ENCODE measurements at regions not wholly inside any gene's neighbourhood (a gene's known extent, or its start where the extent isn't known, plus 50 kb on each side); places are given as distances from the start of the nearest gene placed in this dataset.

DNA sequence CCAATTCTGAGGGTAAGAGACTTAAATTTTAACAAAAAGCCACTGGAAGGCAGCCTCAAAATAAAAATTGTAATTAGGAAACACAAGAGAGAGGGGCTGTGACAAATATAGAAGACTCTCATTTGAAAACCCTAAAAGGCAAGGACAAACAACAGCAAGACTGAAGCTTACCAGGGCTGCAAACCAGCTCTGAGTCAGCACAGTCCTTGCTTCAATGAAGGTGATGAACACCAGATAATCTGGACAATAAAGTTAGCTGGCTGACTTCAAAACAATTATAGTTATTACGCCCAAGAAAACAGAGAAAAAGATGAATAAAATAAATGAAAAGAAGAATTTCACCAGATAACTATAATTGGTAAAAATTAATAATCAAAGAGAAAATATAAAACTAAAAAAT lies 149.3 kb upstream of the NSMCE3 start:
- H3K27me3 ChIP-seq (ENCODE audit: control insufficient read depth in 3 of 3, insufficient read depth in 3 of 3, low read length in 2 of 3), result no peaks in the 10 kb centered on the region
- H3K4me3 ChIP-seq, result no peak overlapping the region
- H3K4me1 ChIP-seq (ENCODE audit: control insufficient read depth in 5 of 5, insufficient read depth in 5 of 5, low read length in 5 of 5), result no peaks in the 10 kb centered on the region
- WGBS, 2 donors, result 96 to 97% methylated on average over 1 of the region's 1 CpG
- TF ChIP-seq CTCF (IDR thresholded peaks at IDR 0.05; ENCODE audit: control extremely low read depth, extremely low read depth), result no peak
- no peak overlapping the region for H3K27ac ChIP-seq (ENCODE audit: low read depth in 1 of 2, low read length in 1 of 2)
- DNase-seq, result no peak
- H3K9me3 ChIP-seq (ENCODE audit: control insufficient read depth in 4 of 4, insufficient read depth in 3 of 4, low read length in 3 of 4), result no peaks in the 10 kb centered on the region
- no peaks in the 10 kb centered on the region for H3K36me3 ChIP-seq (ENCODE audit: control insufficient read depth in 4 of 4, insufficient read depth in 4 of 4, low read length in 4 of 4)
- no peak overlapping the region for H3K9ac ChIP-seq (ENCODE audit: insufficient read depth in 1 of 2, low read length in 2 of 2)
- ATAC-seq (ENCODE audit: insufficient read depth, low FRiP score), result no peak

DNA sequence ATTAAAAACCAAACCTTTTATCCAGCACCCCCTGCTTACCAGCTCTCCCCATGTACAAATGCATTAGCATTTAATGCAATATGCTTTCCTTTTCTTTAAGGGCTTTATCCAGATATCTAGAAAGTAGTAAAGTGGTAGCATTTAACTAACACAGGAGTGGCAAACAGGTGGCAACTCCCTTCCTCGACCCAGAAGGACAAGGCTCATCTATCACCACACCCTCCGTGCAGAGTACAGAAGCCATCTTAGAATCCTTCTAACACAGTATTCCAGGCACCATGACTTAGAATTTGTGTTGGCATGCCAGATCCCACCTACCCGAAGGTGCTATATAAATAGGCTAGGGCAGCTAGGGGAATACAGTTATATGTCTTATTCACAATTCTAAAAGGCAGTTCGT lies 148.6 kb upstream of the NSMCE3 start:
- TF ChIP-seq CTCF (IDR thresholded peaks at IDR 0.05; ENCODE audit: control extremely low read depth, extremely low read depth), result no peak
- Histone ChIP-seq H3K4me3 (no peak overlapping the region), H3K27me3 (ENCODE audit: control insufficient read depth in 3 of 3, insufficient read depth in 3 of 3, low read length in 2 of 3) (no peaks in the 10 kb centered on the region), H3K4me1 (ENCODE audit: control insufficient read depth in 5 of 5, insufficient read depth in 5 of 5, low read length in 5 of 5) (no peaks in the 10 kb centered on the region), H3K9me3 (ENCODE audit: control insufficient read depth in 4 of 4, insufficient read depth in 3 of 4, low read length in 3 of 4) (no peaks in the 10 kb centered on the region), H3K9ac (ENCODE audit: insufficient read depth in 1 of 2, low read length in 2 of 2) (no peak overlapping the region), H3K36me3 (ENCODE audit: control insufficient read depth in 4 of 4, insufficient read depth in 4 of 4, low read length in 4 of 4) (no peaks in the 10 kb centered on the region), H3K27ac (ENCODE audit: low read depth in 1 of 2, low read length in 1 of 2) (no peak overlapping the region)
- ATAC-seq (ENCODE audit: insufficient read depth, low FRiP score), result no peak
- WGBS, 2 donors, result 85 to 87% methylated on average over 4 of the region's 4 CpGs
- DNase-seq, result no peak

GRCh38 chr15:29411299-29411698 lies 141.7 kb upstream of the NSMCE3 start:
- H3K4me1 ChIP-seq (ENCODE audit: control insufficient read depth in 5 of 5, insufficient read depth in 5 of 5, low read length in 5 of 5), result no peaks in the 10 kb centered on the region
- 89 to 91% methylated on average over 3 of the region's 3 CpGs for WGBS, 2 donors
- TF ChIP-seq CTCF (IDR thresholded peaks at IDR 0.05; ENCODE audit: control extremely low read depth, extremely low read depth), result no peak

GRCh38 chr15:29410338-29410737 lies 140.7 kb upstream of the NSMCE3 start:
- Histone ChIP-seq H3K4me3 (no peak overlapping the region), H3K27ac (ENCODE audit: low read depth in 1 of 2, low read length in 1 of 2) (no peak overlapping the region), H3K9ac (ENCODE audit: insufficient read depth in 1 of 2, low read length in 2 of 2) (no peak overlapping the region), H3K36me3 (ENCODE audit: control insufficient read depth in 4 of 4, insufficient read depth in 4 of 4, low read length in 4 of 4) (no peaks in the 10 kb centered on the region), H3K9me3 (ENCODE audit: control insufficient read depth in 4 of 4, insufficient read depth in 3 of 4, low read length in 3 of 4) (no peaks in the 10 kb centered on the region), H3K27me3 (ENCODE audit: control insufficient read depth in 3 of 3, insufficient read depth in 3 of 3, low read length in 2 of 3) (no peaks in the 10 kb centered on the region), H3K4me1 (ENCODE audit: control insufficient read depth in 5 of 5, insufficient read depth in 5 of 5, low read length in 5 of 5) (no peaks in the 10 kb centered on the region)
- 62 to 69% methylated on average over 9 of the region's 9 CpGs for WGBS, 2 donors
- ATAC-seq (ENCODE audit: insufficient read depth, low FRiP score) (no peak), DNase-seq (no peak)
- TF ChIP-seq CTCF (IDR thresholded peaks at IDR 0.05; ENCODE audit: control extremely low read depth, extremely low read depth), result no peak

More at GRCh38 chr15:29411299-29411698, 141.7 kb upstream of the NSMCE3 start:
- Histone ChIP-seq H3K4me3 (no peak overlapping the region), H3K27me3 (ENCODE audit: control insufficient read depth in 3 of 3, insufficient read depth in 3 of 3, low read length in 2 of 3) (no peaks in the 10 kb centered on the region), H3K9me3 (ENCODE audit: control insufficient read depth in 4 of 4, insufficient read depth in 3 of 4, low read length in 3 of 4) (no peaks in the 10 kb centered on the region), H3K36me3 (ENCODE audit: control insufficient read depth in 4 of 4, insufficient read depth in 4 of 4, low read length in 4 of 4) (no peaks in the 10 kb centered on the region), H3K27ac (ENCODE audit: low read depth in 1 of 2, low read length in 1 of 2) (no peak overlapping the region), H3K9ac (ENCODE audit: insufficient read depth in 1 of 2, low read length in 2 of 2) (no peak overlapping the region)
- no peak for ATAC-seq (ENCODE audit: insufficient read depth, low FRiP score)
- DNase-seq, result no peak

Measured in lung (tissue), 11 donors.